NCI-H446 (cell line): ENCODE measurements at regions not wholly inside any gene's neighbourhood (a gene's known extent, or its start where the extent isn't known, plus 50 kb on each side); places are given as distances from the start of the nearest gene placed in this dataset.
"Not testable (repeated sequence)": the region's sequence is repeated elsewhere in the genome, so short reads cannot be mapped to it uniquely, and the experiment has no call there.

Source experiments
- DNase-seq, 2 experiments: peaks; one replicate each; lab custom pipeline; 2025; lab: John Stamatoyannopoulos, UW

DNA sequence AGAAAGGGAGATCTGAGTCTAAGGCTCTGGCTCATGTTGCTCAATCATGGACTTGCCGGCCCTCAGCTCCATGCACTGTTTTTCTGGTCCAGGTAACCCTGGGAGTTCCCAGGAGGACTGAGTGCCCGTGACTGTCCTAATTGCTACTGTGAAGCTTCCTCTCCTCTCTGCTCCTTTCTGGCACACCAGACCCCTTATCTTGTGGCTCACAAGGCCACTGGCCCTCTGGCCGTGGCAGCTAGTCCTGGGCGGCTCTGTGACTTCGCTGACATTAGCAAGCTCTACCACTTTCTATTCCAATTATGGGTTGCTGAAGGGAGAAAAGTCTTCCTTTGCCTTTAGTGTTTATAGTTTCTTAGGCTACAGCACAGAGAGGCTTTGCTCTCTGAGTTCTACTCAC is 380.2 kb downstream of the RWDD3 start:
- no peak for DNase-seq

DNA sequence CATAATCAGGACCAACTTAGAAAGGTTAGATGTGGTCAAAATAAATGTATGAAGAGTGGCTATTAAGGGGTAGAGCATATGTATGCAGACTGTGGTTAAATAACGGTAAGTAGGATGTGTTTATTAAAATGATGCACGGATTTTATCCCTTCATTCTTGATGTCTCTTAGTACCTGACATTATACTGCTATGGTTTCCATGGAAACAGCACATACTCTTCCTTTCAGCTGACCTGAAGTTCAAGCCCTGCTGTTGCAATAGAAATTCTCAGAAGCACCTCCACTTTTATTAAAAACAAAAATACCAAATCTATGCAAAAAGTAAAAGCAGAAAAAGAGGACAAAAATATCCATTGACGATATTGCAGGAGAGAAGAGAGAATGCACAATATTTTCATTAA is 381.4 kb downstream of the RWDD3 start:
- DNase-seq: no peak

DNA sequence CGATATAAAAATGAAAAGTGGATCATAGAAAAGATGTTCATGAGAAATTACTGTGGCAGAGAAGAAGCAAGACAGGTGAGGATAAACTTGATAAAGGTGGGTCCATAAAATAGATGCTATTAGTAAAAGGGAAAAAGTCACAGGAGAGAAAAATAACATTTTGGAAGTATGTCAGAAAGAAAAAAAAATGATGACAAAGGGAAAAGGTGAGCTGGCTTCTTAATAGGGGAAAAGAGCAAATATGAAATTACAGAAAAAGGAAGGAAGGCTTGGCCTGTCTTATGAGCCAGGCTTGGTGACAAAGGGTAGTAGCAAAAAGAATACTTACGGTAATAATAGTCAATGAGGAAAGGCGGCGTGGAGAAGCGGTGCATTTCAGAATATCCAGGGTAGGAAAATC is 386.1 kb downstream of the RWDD3 start:
- no peak for DNase-seq

GRCh38 chr1:95622609-95623008 is 388.6 kb downstream of the RWDD3 start:
- DNase-seq: no peak

- no peak for DNase-seq
These were observed 391.2 kb downstream of the RWDD3 start for GRCh38 chr1:95625224-95625623.

- no peak for DNase-seq
These were observed 393.2 kb downstream of the RWDD3 start for GRCh38 chr1:95627244-95627643.

GRCh38 chr1:95631695-95632094 is 397.7 kb downstream of the RWDD3 start:
- no peak for DNase-seq

GRCh38 chr1:95635811-95636210 is 401.8 kb downstream of the RWDD3 start:
- DNase-seq: peak in 1 of 2 experiments; percentile 19

DNA sequence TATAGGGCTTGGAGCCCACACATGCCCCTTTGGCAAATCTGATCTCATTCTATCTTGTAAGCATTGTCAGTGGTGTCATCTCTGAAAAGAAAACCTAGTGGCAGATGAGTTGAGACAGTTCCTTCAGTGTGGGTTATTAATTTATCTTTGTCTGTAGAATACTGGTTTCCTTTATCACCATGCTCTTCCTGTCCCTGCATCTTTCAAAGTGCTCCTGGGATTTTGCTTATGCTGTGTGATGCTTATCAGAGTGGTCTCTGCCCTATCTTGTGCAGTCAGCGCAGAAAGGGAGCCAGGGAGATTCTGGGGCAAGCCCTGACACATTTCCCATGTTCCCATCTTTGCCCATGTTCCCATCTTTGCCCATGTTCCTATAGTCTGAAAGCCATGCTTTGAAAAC is 402.9 kb downstream of the RWDD3 start:
- DNase-seq: no peak

- peak in 1 of 2 experiments; percentile 70 for DNase-seq
These were observed 406.7 kb downstream of the RWDD3 start for GRCh38 chr1:95640746-95641145.

- no peak for DNase-seq
These were observed 407.4 kb downstream of the RWDD3 start for GRCh38 chr1:95641386-95641785.

- DNase-seq: no peak
These were observed 408.0 kb downstream of the RWDD3 start for GRCh38 chr1:95642035-95642434.

DNA sequence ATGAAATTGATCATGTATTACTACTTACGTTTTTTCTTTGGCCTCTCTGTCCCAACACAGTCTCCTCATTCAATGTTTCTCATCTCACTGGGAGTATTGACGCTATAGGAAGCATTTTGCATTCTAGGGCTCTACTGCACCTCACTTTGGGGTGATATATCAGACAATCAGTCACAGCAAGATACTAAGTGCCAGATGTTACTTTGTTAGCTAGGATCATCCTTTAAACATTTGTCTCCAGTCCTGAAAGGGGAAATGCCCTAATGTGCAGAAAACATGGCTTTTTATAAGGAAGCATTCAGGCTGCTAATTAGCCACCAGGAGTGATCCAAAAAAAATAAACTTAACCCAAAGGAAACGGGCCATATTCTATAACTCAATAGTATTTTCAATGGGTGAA is 409.1 kb downstream of the RWDD3 start:
- DNase-seq: no peak

GRCh38 chr1:95645126-95645525 is 411.1 kb downstream of the RWDD3 start:
- not testable (repeated sequence) for DNase-seq

GRCh38 chr1:95650631-95651030 is 416.6 kb downstream of the RWDD3 start:
- no peak for DNase-seq

DNA sequence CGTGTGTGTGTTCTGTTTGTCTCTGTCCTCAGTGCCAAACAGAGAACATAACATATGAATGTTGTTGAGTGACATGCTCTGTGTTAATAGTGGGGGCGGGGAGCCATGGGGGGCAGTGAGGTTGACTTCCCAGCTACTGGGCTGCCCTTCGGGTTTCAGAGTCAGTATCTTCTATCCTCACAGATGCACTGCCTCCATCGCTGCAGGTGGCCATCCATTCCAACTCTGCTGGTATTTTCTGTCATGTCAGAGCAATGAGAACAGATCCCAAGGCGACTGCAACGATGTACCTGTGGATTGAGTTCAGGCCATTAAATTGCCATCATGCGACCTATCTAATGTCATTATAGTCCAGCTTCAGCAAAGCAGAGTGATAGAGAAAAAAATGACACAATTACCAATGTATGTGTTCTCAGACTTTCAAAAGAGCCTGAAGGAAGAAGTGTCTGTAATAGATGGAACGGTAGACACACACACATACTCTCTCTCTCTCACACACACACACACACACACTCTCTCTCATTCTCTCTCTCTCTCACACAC is 418.5 kb downstream of the RWDD3 start:
- DNase-seq: no peak

DNA sequence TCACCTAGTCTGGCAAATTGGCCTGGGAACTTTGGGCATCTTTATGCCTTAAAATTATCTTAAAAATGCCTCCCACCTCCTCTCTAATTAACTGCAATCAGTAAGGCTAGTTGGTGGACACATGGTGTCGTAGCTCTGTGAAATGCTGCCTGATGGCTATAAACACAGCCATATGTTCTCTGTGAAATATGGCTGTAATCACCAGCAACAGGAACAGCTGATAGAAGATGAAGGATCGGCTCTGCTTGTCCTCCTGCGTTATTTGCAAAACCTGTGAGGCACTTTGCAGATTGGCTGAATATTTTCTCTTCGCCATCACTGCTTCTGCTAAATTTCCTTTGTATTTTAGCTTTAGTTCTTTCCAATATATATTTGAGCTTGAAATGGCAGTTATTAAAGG is 419.6 kb downstream of the RWDD3 start:
- DNase-seq: peak in 1 of 2 experiments; percentile 6

DNA sequence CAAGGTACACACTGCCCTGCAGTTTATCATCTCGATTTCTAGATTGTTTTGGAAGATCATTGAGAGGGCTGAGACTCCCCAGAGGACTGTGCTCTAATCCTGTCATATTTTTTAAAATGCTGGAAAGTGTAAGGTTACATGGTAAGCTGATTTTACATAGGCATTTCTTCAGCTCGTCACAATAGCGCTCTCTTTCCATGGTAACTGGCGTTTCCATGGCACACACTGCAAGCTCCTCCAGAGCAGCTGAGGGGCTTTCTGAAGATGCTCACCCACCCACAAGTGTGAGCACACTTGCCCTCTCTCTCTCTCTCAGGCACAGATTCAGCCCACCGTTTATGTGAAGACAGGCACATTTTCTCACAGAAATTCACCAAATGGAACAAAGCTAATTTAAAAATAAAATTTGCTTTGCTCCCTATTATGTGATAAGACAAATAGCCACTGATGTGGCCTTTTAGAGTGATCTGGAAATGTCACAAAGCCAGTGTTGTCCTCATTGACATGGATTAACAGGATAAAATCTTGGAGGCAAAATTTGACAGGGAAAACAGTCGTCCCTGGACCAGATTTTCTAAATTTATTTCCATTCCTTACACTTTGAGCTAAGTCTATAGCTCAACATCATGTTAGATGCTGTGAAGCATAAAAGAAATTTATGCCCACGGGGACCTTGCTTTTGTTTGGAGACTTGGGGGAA is 421.5 kb downstream of the RWDD3 start:
- no peak for DNase-seq

DNA sequence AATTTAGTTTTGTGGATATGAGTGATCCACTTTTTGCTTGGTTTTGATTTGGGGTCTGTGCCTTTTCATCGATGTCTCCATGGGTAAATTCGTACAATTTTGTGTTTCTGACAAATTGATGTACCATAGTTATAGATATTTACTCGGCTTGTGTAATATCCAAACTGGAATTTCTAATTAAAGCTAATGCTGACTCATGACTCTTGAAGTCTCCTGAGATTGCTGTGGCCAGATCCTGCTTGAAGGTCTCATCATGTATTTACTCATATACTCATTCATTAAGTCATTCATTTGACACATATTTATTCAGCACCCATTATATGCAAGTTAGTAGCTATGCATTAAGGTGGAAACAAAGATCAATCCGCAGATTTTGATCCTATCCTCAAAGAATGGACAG is 423.2 kb downstream of the RWDD3 start:
- DNase-seq: no peak

DNA sequence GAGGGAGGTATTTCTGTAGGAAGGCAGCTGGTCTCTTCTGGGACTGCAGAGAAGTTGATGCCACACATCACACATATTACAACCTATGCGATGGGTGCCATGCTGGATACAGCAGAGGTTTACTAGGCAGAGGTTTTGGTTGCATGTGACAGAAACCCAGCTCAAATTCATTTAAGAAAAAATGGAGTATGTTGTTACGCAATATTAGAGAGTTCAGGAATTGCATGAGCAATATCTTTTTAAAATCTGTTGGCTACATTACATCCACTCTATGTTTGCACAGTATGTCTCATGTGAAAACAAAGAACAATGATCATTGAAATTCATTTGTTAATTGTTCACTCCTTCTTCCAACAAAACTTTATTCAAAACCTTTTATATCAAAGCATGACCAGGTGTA is 425.2 kb downstream of the RWDD3 start:
- no peak for DNase-seq

GRCh38 chr1:95659588-95659987 is 425.6 kb downstream of the RWDD3 start:
- no peak for DNase-seq

GRCh38 chr1:95660736-95661135 is 426.7 kb downstream of the RWDD3 start:
- DNase-seq: peak; percentile 4 to 51

DNA sequence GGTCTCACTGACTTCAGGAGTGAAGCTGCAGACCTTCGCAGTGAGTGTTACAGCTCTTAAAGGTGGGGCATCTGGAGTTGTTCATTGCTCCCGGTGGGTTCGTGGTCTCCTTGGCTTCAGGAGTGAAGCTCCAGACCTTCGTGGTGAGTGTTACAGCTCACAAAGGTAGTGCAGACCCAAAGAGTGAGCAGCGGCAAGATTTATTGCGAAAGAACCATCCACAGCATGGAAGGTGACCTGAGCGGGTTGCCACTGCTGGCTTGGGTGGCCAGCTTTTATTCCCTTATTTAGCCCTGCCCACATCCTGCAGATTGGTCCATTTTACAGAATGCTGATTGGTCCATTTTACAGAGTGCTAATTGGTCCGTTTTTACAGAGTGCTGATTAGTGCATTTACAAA is 429.5 kb downstream of the RWDD3 start:
- not testable (repeated sequence) for DNase-seq

- no peak for DNase-seq
These were observed 434.2 kb downstream of the RWDD3 start for GRCh38 chr1:95668165-95668564.
